Chondrocyte (in vitro differentiated cells): ENCODE measurements at regions not wholly inside any gene's neighbourhood (a gene's known extent, or its start where the extent isn't known, plus 50 kb on each side); places are given as distances from the start of the nearest gene placed in this dataset.

Experiments
- DNase-seq: peaks from one replicate; pipeline ENCODE4 v3.0.0; 2021; ENCODE audit warnings: mixed read lengths, low spot score
- H3K27ac Mint-ChIP-seq: one replicate; pipeline ENCODE4 v1.8.0; 2021; ENCODE audit warnings: mild to moderate bottlenecking, moderate library complexity, mixed read lengths; ENCODE audit not compliant: unreplicated experiment
- H3K27me3 Mint-ChIP-seq: 2 replicates; pipeline ENCODE4 v1.8.0; 2021; ENCODE audit warnings: low read depth, mixed read lengths
- H3K36me3 Mint-ChIP-seq: 2 replicates; pipeline ENCODE4 v1.8.0; 2021; ENCODE audit warnings: low read depth, mixed read lengths
- H3K4me1 Mint-ChIP-seq: 2 replicates; pipeline ENCODE4 v1.8.0; 2021; ENCODE audit warnings: low read depth, mild to moderate bottlenecking, mixed read lengths
- H3K4me3 Mint-ChIP-seq: one replicate; pipeline ENCODE4 v1.8.0; 2021; ENCODE audit warnings: mild to moderate bottlenecking, moderate library complexity, mixed read lengths; ENCODE audit not compliant: unreplicated experiment
- H3K9me3 Mint-ChIP-seq: 2 replicates; pipeline ENCODE4 v1.8.0; 2021; ENCODE audit warnings: low read depth, mixed read lengths
- CTCF ChIP-seq: fragments of 200-600 bp; sonication (generic); IDR thresholded peaks from 2 replicates; pipeline ENCODE4 v1.5.0; 2021; ENCODE audit warnings: antibody characterized with exemption, mild to moderate bottlenecking, moderate library complexity

GRCh38 chr4:147020456-147020855 lies 74.8 kb upstream of the TTC29 start:
- peaks cover 2% of the 10 kb centered on the region for H3K4me1 Mint-ChIP-seq
- peaks cover 8% of the 10 kb centered on the region for H3K9me3 Mint-ChIP-seq
- no peaks in the 10 kb centered on the region for H3K27me3 Mint-ChIP-seq
- no peak for DNase-seq
- no peaks in the 10 kb centered on the region for H3K36me3 Mint-ChIP-seq
- no peak overlapping the region for H3K27ac Mint-ChIP-seq
- no peak for TF ChIP-seq CTCF
- no peak overlapping the region for H3K4me3 Mint-ChIP-seq

GRCh38 chr4:147025042-147025441 lies 79.4 kb upstream of the TTC29 start:
- Mint-ChIP-seq H3K4me3 (no peak overlapping the region), H3K27me3 (no peaks in the 10 kb centered on the region), H3K4me1 (no peaks in the 10 kb centered on the region), H3K36me3 (no peaks in the 10 kb centered on the region), H3K9me3 (peaks cover 8% of the 10 kb centered on the region), H3K27ac (no peak overlapping the region)
- no peak for TF ChIP-seq CTCF
- no peak for DNase-seq

- no peak overlapping the region for H3K27ac Mint-ChIP-seq
- no peaks in the 10 kb centered on the region for H3K36me3 Mint-ChIP-seq
- no peak for TF ChIP-seq CTCF
- no peak overlapping the region for H3K4me3 Mint-ChIP-seq
- H3K9me3 Mint-ChIP-seq, result no peaks in the 10 kb centered on the region
- no peaks in the 10 kb centered on the region for H3K4me1 Mint-ChIP-seq
- H3K27me3 Mint-ChIP-seq, result no peaks in the 10 kb centered on the region
- no peak for DNase-seq
Observed at GRCh38 chr4:147029296-147029695, 83.6 kb upstream of the TTC29 start.

- H3K9me3 Mint-ChIP-seq, result no peaks in the 10 kb centered on the region
- no peak for DNase-seq
- no peaks in the 10 kb centered on the region for H3K36me3 Mint-ChIP-seq
- H3K4me1 Mint-ChIP-seq, result no peaks in the 10 kb centered on the region
- no peak for TF ChIP-seq CTCF
- H3K27ac Mint-ChIP-seq, result no peak overlapping the region
- no peak overlapping the region for H3K4me3 Mint-ChIP-seq
- H3K27me3 Mint-ChIP-seq, result peaks cover 10% of the 10 kb centered on the region
Observed at GRCh38 chr4:147034372-147034771, 88.7 kb upstream of the TTC29 start.

- no peak overlapping the region for H3K4me3 Mint-ChIP-seq
- H3K27me3 Mint-ChIP-seq, result peaks cover 23% of the 10 kb centered on the region
Observed at GRCh38 chr4:147037069-147037468, 91.4 kb upstream of the TTC29 start.

More at GRCh38 chr4:147037069-147037468, 91.4 kb upstream of the TTC29 start:
- no peaks in the 10 kb centered on the region for H3K9me3 Mint-ChIP-seq
- no peaks in the 10 kb centered on the region for H3K4me1 Mint-ChIP-seq
- TF ChIP-seq CTCF, result no peak
- no peak for DNase-seq
- H3K36me3 Mint-ChIP-seq, result no peaks in the 10 kb centered on the region
- no peak overlapping the region for H3K27ac Mint-ChIP-seq
